HG03378 (cell line): ENCODE measurements at regions not wholly inside any gene's neighbourhood (a gene's known extent, or its start where the extent isn't known, plus 50 kb on each side); places are given as distances from the start of the nearest gene placed in this dataset.

ENCODE experiments used
- ATAC-seq: cut with Tn5 transposase; IDR thresholded peaks from one replicate; pipeline ENCODE4 v1.9.1; 2021; ENCODE audit warnings: mild to moderate bottlenecking, moderate library complexity; ENCODE audit not compliant: unreplicated experiment

GRCh38 chr18:22034276-22034675 lies 135.1 kb upstream of the GATA6 start:
- no peak for ATAC-seq

GRCh38 chr18:22040533-22040932 lies 128.9 kb upstream of the GATA6 start:
- ATAC-seq, result no peak

GRCh38 chr18:22043837-22044236 lies 125.6 kb upstream of the GATA6 start:
- ATAC-seq, result no peak

GRCh38 chr18:22044474-22045220 lies 124.7 kb upstream of the GATA6 start:
- ATAC-seq, result no peak

GRCh38 chr18:22045221-22045918 lies 124.0 kb upstream of the GATA6 start:
- no peak for ATAC-seq

GRCh38 chr18:22046473-22046872 lies 122.9 kb upstream of the GATA6 start:
- ATAC-seq, result no peak

- no peak for ATAC-seq
Observed at GRCh38 chr18:22047485-22047884, 121.9 kb upstream of the GATA6 start.

GRCh38 chr18:22048221-22048620 lies 121.2 kb upstream of the GATA6 start:
- no peak for ATAC-seq

GRCh38 chr18:22048932-22049615 lies 120.3 kb upstream of the GATA6 start:
- ATAC-seq, result no peak

- no peak for ATAC-seq
Observed at GRCh38 chr18:22052405-22053105, 116.8 kb upstream of the GATA6 start.

- ATAC-seq, result no peak
Observed at GRCh38 chr18:22055466-22056238, 113.7 kb upstream of the GATA6 start.

- ATAC-seq, result no peak
Observed at GRCh38 chr18:22056950-22057349, 112.4 kb upstream of the GATA6 start.

- no peak for ATAC-seq
Observed at GRCh38 chr18:22057908-22058527, 111.4 kb upstream of the GATA6 start.

GRCh38 chr18:22060361-22060760 lies 109.0 kb upstream of the GATA6 start:
- ATAC-seq, result no peak

- no peak for ATAC-seq
Observed at GRCh38 chr18:22063102-22063501, 106.3 kb upstream of the GATA6 start.

- ATAC-seq, result no peak
Observed at GRCh38 chr18:22063672-22064071, 105.7 kb upstream of the GATA6 start.

- ATAC-seq, result no peak
Observed at GRCh38 chr18:22064581-22064980, 104.8 kb upstream of the GATA6 start.

GRCh38 chr18:22065311-22065710 lies 104.1 kb upstream of the GATA6 start:
- no peak for ATAC-seq

GRCh38 chr18:22066083-22066485 lies 103.3 kb upstream of the GATA6 start:
- no peak for ATAC-seq

GRCh38 chr18:22067109-22067508 lies 102.3 kb upstream of the GATA6 start:
- ATAC-seq, result no peak
